Keratinocyte (primary cell): ENCODE measurements at regions not wholly inside any gene's neighbourhood (a gene's known extent, or its start where the extent isn't known, plus 50 kb on each side); places are given as distances from the start of the nearest gene placed in this dataset.

Experiments used
- CTCF ChIP-seq, 3 experiments: IDR thresholded peaks in 1 of 3; conservative IDR thresholded peaks in 1 of 3; optimal IDR thresholded peaks in 1 of 3; 2 replicates in 2 of 3; 3 replicates in 1 of 3; pipeline versions ENCODE3 to v1.5.1; 2011; ENCODE audit warnings: low read length in 3 of 3, mild to moderate bottlenecking in 3 of 3, moderate library complexity in 2 of 3, control low read depth in 1 of 3, inconsistent platforms in 1 of 3; ENCODE audit not compliant: insufficient read depth in 2 of 3; ENCODE audit errors: extremely low read depth in 1 of 3
- EZH2 ChIP-seq: IDR thresholded peaks from one replicate; pipeline ENCODE4 v1.6.1; 2012; ENCODE audit warnings: inconsistent platforms, mild to moderate bottlenecking, low read length, moderate library complexity

- no peak for TF ChIP-seq EZH2
- no peak for TF ChIP-seq CTCF (optimal IDR thresholded peaks at IDR 0.05 in 1 of 3, IDR thresholded peaks at IDR 0.05 in 1 of 3, conservative IDR thresholded peaks at IDR 0.05 in 1 of 3; ENCODE audit: extremely low read depth in 1 of 3, insufficient read depth in 2 of 3, low read length in 3 of 3)
Observed at GRCh38 chr3:102136183-102136582, 286.9 kb downstream of the NFKBIZ start.
